Kidney tubule cell (primary cell): ENCODE measurements at regions not wholly inside any gene's neighbourhood (a gene's known extent, or its start where the extent isn't known, plus 50 kb on each side); places are given as distances from the start of the nearest gene placed in this dataset.
"Not testable (repeated sequence)": the region's sequence is repeated elsewhere in the genome, so short reads cannot be mapped to it uniquely, and the experiment has no call there.

Experiments used
- DNase-seq: peaks from one replicate; pipeline ENCODE4 v3.0.0-alpha.2; 2018; ENCODE audit warnings: low spot score

GRCh38 chr15:62218841-62219240 is 53.8 kb upstream of the C2CD4B start:
- no peak for DNase-seq

GRCh38 chr15:62219799-62220198 is 54.7 kb upstream of the C2CD4B start:
- DNase-seq, result no peak

- no peak for DNase-seq
Observed at GRCh38 chr15:62223020-62223419, 57.9 kb upstream of the C2CD4B start.

- no peak for DNase-seq
Observed at GRCh38 chr15:62228604-62229003, 63.5 kb upstream of the C2CD4B start.

GRCh38 chr15:62231856-62232255 is 66.8 kb upstream of the C2CD4B start:
- DNase-seq, result no peak

GRCh38 chr15:62240121-62241096 is 75.3 kb upstream of the C2CD4B start:
- no peak for DNase-seq

GRCh38 chr15:62241135-62241770 is 76.2 kb upstream of the C2CD4B start:
- peak; percentile 59 for DNase-seq

GRCh38 chr15:62242999-62243398 is 77.9 kb upstream of the C2CD4B start:
- DNase-seq, result no peak

- DNase-seq, result no peak
Observed at GRCh38 chr15:62244762-62245161, 79.7 kb upstream of the C2CD4B start.

- DNase-seq, result peak; percentile 93
Observed at GRCh38 chr15:62248277-62248984, 83.3 kb upstream of the C2CD4B start.

- DNase-seq, result no peak
Observed at GRCh38 chr15:62249501-62249900, 84.4 kb upstream of the C2CD4B start.

GRCh38 chr15:62250186-62250585 is 85.1 kb upstream of the C2CD4B start:
- no peak for DNase-seq

- no peak for DNase-seq
Observed at GRCh38 chr15:62250978-62251377, 85.9 kb upstream of the C2CD4B start.

GRCh38 chr15:62253294-62253693 is 88.2 kb upstream of the C2CD4B start:
- DNase-seq, result peak; percentile 2

GRCh38 chr15:62254137-62254934 is 89.3 kb upstream of the C2CD4B start:
- DNase-seq, result peak; percentile 56

- DNase-seq, result not testable (repeated sequence)
Observed at GRCh38 chr15:62256430-62256829, 91.3 kb upstream of the C2CD4B start.

- no peak for DNase-seq
Observed at GRCh38 chr15:62257996-62258521, 93.0 kb upstream of the C2CD4B start.

GRCh38 chr15:62262305-62262941 is 97.3 kb upstream of the C2CD4B start:
- DNase-seq, result no peak

- no peak for DNase-seq
Observed at GRCh38 chr15:62264196-62264595, 99.1 kb upstream of the C2CD4B start.

- no peak for DNase-seq
Observed at GRCh38 chr15:62269504-62269903, 104.4 kb upstream of the C2CD4B start.
